GM23338 (cell line): ENCODE measurements at regions not wholly inside any gene's neighbourhood (a gene's known extent, or its start where the extent isn't known, plus 50 kb on each side); places are given as distances from the start of the nearest gene placed in this dataset.

Experiments
- ATAC-seq: fragments of 200-7000 bp; cut with Tn5 transposase; 3 replicates; pipeline ENCODE4 v1.9.1; 2020
- DNase-seq: peaks from one replicate; pipeline ENCODE4 v3.0.0-alpha.2; 2015; ENCODE audit warnings: low spot score
- H2AFZ ChIP-seq: fragments of 200-600 bp; sonication (generic); 2 replicates; pipeline ENCODE4 v1.8.0; 2016; ENCODE audit warnings: antibody characterized with exemption, mild to moderate bottlenecking, moderate library complexity
- H3F3A ChIP-seq: fragments of 200-600 bp; sonication (generic); replicated peaks from 2 replicates; pipeline ENCODE4 v1.8.0; 2017; ENCODE audit warnings: antibody characterized with exemption, mixed run types, low read depth
- H3K27ac ChIP-seq: fragments of 200-600 bp; sonication (generic); 2 replicates; pipeline ENCODE4 v1.6.1; 2016; ENCODE audit warnings: low read depth
- H3K27me3 ChIP-seq: fragments of 200-600 bp; sonication (generic); 2 replicates; pipeline ENCODE4 v1.8.0; 2016; ENCODE audit warnings: mild to moderate bottlenecking, mixed run types, moderate library complexity; ENCODE audit not compliant: insufficient read depth
- H3K36me3 ChIP-seq: fragments of 200-600 bp; sonication (generic); 2 replicates; pipeline ENCODE4 v1.8.0; 2016; ENCODE audit warnings: mild to moderate bottlenecking; ENCODE audit not compliant: insufficient read depth
- H3K4me1 ChIP-seq: fragments of 200-600 bp; sonication (generic); 2 replicates; pipeline ENCODE4 v1.8.0; 2016; ENCODE audit warnings: mild to moderate bottlenecking, moderate library complexity; ENCODE audit not compliant: insufficient read depth
- H3K4me2 ChIP-seq: fragments of 200-600 bp; sonication (generic); 2 replicates; pipeline ENCODE4 v1.7.1; 2017; ENCODE audit warnings: mixed run types
- H3K4me3 ChIP-seq: fragments of 200-600 bp; sonication (generic); 2 replicates; pipeline ENCODE4 v1.6.1; 2016; ENCODE audit warnings: mixed run types
- H3K79me2 ChIP-seq: fragments of 200-600 bp; sonication (generic); replicated peaks from 2 replicates; pipeline ENCODE4 v1.8.0; 2017; ENCODE audit warnings: mild to moderate bottlenecking; ENCODE audit not compliant: insufficient read depth
- H3K9me2 ChIP-seq: fragments of 200-600 bp; sonication (generic); 2 replicates; pipeline ENCODE4 v1.8.0; 2017; ENCODE audit not compliant: insufficient read depth
- H4K20me1 ChIP-seq: fragments of 200-600 bp; sonication (generic); replicated peaks from 2 replicates; pipeline ENCODE4 v1.8.0; 2017; ENCODE audit warnings: mild to moderate bottlenecking; ENCODE audit not compliant: insufficient read depth
- H3K27ac Mint-ChIP-seq: 2 replicates; pipeline ENCODE4 v1.8.0; 2020; ENCODE audit warnings: inconsistent platforms, mild to moderate bottlenecking, moderate library complexity, mixed read lengths
- H3K27me3 Mint-ChIP-seq: 3 replicates; pipeline ENCODE4 v1.8.0; 2022; ENCODE audit warnings: low read depth, mild to moderate bottlenecking, moderate library complexity, mixed read lengths, inconsistent platforms; ENCODE audit not compliant: insufficient read depth, poor library complexity
- H3K36me3 Mint-ChIP-seq: 3 replicates; pipeline ENCODE4 v1.8.0; 2021; ENCODE audit warnings: low read depth, mild to moderate bottlenecking, inconsistent platforms, moderate library complexity, mixed read lengths
- H3K4me1 Mint-ChIP-seq: 3 replicates; pipeline ENCODE4 v1.8.0; 2020; ENCODE audit warnings: mild to moderate bottlenecking, inconsistent platforms, mixed read lengths
- H3K4me3 Mint-ChIP-seq: 3 replicates; pipeline ENCODE4 v1.8.0; 2021; ENCODE audit warnings: moderate library complexity, mild to moderate bottlenecking, inconsistent platforms, mixed read lengths
- H3K9me3 Mint-ChIP-seq: 3 replicates; pipeline ENCODE4 v1.8.0; 2020; ENCODE audit warnings: moderate library complexity, mild to moderate bottlenecking, inconsistent platforms, mixed read lengths
- CREB1 ChIP-seq: fragments of 250-450 bp; sonication (Bioruptor Pico); IDR thresholded peaks from 2 replicates; pipeline ENCODE4 v1.5.0; 2020; ENCODE audit warnings: low read depth, mild to moderate bottlenecking, moderate library complexity
- CTCF ChIP-seq, 2 experiments: fragments of 200-600 bp in 1 of 2; sonication (generic) in 1 of 2; conservative IDR thresholded peaks; 2 replicates each; pipeline versions ENCODE4 v1.5.1 to v1.6.1; 2016 to 2017; ENCODE audit warnings: antibody characterized with exemption in 2 of 2, low read depth in 2 of 2, mild to moderate bottlenecking in 2 of 2, moderate library complexity in 1 of 2
- ETS1 ChIP-seq: IDR thresholded peaks from 2 replicates; pipeline ENCODE4 v1.6.1; 2016; ENCODE audit warnings: antibody characterized with exemption
- EZH2 ChIP-seq: fragments of 200-600 bp; sonication (generic); IDR thresholded peaks from one replicate; pipeline ENCODE4 v1.8.0; 2017; ENCODE audit warnings: antibody characterized with exemption, mild to moderate bottlenecking, low read depth; ENCODE audit not compliant: unreplicated experiment
- EZH2phosphoT487 ChIP-seq: fragments of 200-600 bp; sonication (generic); IDR thresholded peaks from one replicate; pipeline ENCODE4 v1.8.1; 2018; ENCODE audit warnings: antibody characterized with exemption; ENCODE audit not compliant: unreplicated experiment
- JUNB ChIP-seq: IDR thresholded peaks from one replicate; pipeline ENCODE4 v1.6.1; 2016; ENCODE audit warnings: antibody characterized with exemption; ENCODE audit not compliant: unreplicated experiment
- NANOG ChIP-seq: IDR thresholded peaks from 2 replicates; pipeline ENCODE4 v1.6.1; 2016; ENCODE audit warnings: antibody characterized with exemption, borderline replicate concordance
- POLR2AphosphoS5 ChIP-seq: IDR thresholded peaks from 2 replicates; pipeline ENCODE4 v1.6.1; 2016; ENCODE audit warnings: antibody characterized with exemption, low read depth
- REST ChIP-seq: IDR thresholded peaks from one replicate; pipeline ENCODE4 v1.6.1; 2018; ENCODE audit warnings: antibody characterized with exemption; ENCODE audit not compliant: unreplicated experiment
- STAT1 ChIP-seq: IDR thresholded peaks from one replicate; pipeline ENCODE4 v1.6.1; 2016; ENCODE audit warnings: antibody characterized with exemption; ENCODE audit not compliant: unreplicated experiment
- ZNF114 ChIP-seq: fragments of 250-450 bp; sonication (Bioruptor Pico); IDR thresholded peaks from 2 replicates; pipeline ENCODE4 v1.5.0; 2020; ENCODE audit warnings: mild to moderate bottlenecking, moderate library complexity
- ZNF331 ChIP-seq: fragments of 250-450 bp; sonication (Bioruptor Pico); IDR thresholded peaks from 2 replicates; pipeline ENCODE4 v1.5.0; 2020; ENCODE audit warnings: low read depth, mild to moderate bottlenecking, moderate library complexity
- ZNF462 ChIP-seq: fragments of 250-450 bp; sonication (Bioruptor Pico); IDR thresholded peaks from 2 replicates; pipeline ENCODE4 v1.5.0; 2020; ENCODE audit warnings: mild to moderate bottlenecking, moderate library complexity

GRCh38 chr2:153818242-153818641 is 53.5 kb upstream of the GALNT13 start (continued):
- no peak for TF ChIP-seq ZNF114 (CRISPR knock-in tag)

- Histone ChIP-seq H3K36me3 (no peaks in the 10 kb centered on the region), H3K4me1 (no peaks in the 10 kb centered on the region), H3K27me3 (no peaks in the 10 kb centered on the region), H4K20me1 (no peaks in the 10 kb centered on the region), H3K4me3 (no peak overlapping the region), H3F3A (no peaks in the 10 kb centered on the region), H3K4me2 (no peak overlapping the region), H3K27ac (no peak overlapping the region), H3K79me2 (no peaks in the 10 kb centered on the region), H2AFZ (no peak overlapping the region), H3K9me2 (no peaks in the 10 kb centered on the region)
- no peak for TF ChIP-seq NANOG
- no peak for TF ChIP-seq POLR2AphosphoS5
- no peak for TF ChIP-seq ZNF462 (CRISPR knock-in tag)
- no peak for TF ChIP-seq ETS1
- no peak for TF ChIP-seq STAT1
- TF ChIP-seq ZNF114 (CRISPR knock-in tag) = no peak
- TF ChIP-seq JUNB = no peak
- no peak for TF ChIP-seq EZH2
- no peak for TF ChIP-seq CREB1 (CRISPR knock-in tag)
- TF ChIP-seq ZNF331 (CRISPR knock-in tag) = no peak
- TF ChIP-seq EZH2phosphoT487 = no peak
- no peak for TF ChIP-seq REST
- no peak for TF ChIP-seq CTCF (conservative IDR thresholded peaks at IDR 0.05; ENCODE audit: low read depth in 2 of 2)
- Mint-ChIP-seq H3K4me1 (no peaks in the 10 kb centered on the region; the same call in 2 of the 3 replicates), H3K27me3 (peaks cover 3% of the 10 kb centered on the region), H3K36me3 (no peaks in the 10 kb centered on the region), H3K9me3 (no peaks in the 10 kb centered on the region), H3K4me3 (no peak overlapping the region), H3K27ac (no peak overlapping the region)
- ATAC-seq (no peak), DNase-seq (no peak)
Measured at GRCh38 chr2:153819074-153819473, 52.6 kb upstream of the GALNT13 start.
